Mesendoderm (in vitro differentiated cells): ENCODE measurements at regions not wholly inside any gene's neighbourhood (a gene's known extent, or its start where the extent isn't known, plus 50 kb on each side); places are given as distances from the start of the nearest gene placed in this dataset.

Experiments
- DNase-seq: peaks from one replicate; pipeline ENCODE4 v3.0.0; 2013
- H2AK5ac ChIP-seq: 2 replicates; pipeline ENCODE4 v1.6.1; 2013; ENCODE audit warnings: low read length, inconsistent platforms
- H2BK120ac ChIP-seq: 2 replicates; pipeline ENCODE4 v1.6.1; 2013; ENCODE audit warnings: low read depth, mild to moderate bottlenecking, low read length, moderate library complexity, mixed read lengths
- H2BK15ac ChIP-seq: replicated peaks from 2 replicates; pipeline ENCODE4 v1.6.1; 2013; ENCODE audit warnings: low read depth, mild to moderate bottlenecking, moderate library complexity
- H2BK5ac ChIP-seq: 2 replicates; pipeline ENCODE4 v1.6.1; 2013; ENCODE audit warnings: low read length, inconsistent platforms
- H3K18ac ChIP-seq: 2 replicates; pipeline ENCODE4 v1.6.1; 2013; ENCODE audit warnings: mild to moderate bottlenecking, low read length, mixed read lengths
- H3K23ac ChIP-seq: one replicate; pipeline ENCODE4 v1.6.1; 2013; ENCODE audit warnings: low read length
- H3K27ac ChIP-seq: 2 replicates; pipeline ENCODE4 v1.5.1; 2013; ENCODE audit warnings: low read depth, mild to moderate bottlenecking, inconsistent platforms, low read length, moderate library complexity
- H3K27me3 ChIP-seq: 2 replicates; pipeline ENCODE4 v1.6.1; 2013; ENCODE audit warnings: low read length, control low read depth, mild to moderate bottlenecking, inconsistent platforms; ENCODE audit not compliant: insufficient read depth, poor library complexity
- H3K36me3 ChIP-seq: 2 replicates; pipeline ENCODE4 v1.6.1; 2013; ENCODE audit warnings: low read length, inconsistent platforms; ENCODE audit not compliant: control insufficient read depth, insufficient read depth
- H3K4ac ChIP-seq: one replicate; pipeline ENCODE4 v1.6.1; 2013; ENCODE audit warnings: low read depth, mild to moderate bottlenecking, low read length, moderate library complexity
- H3K4me1 ChIP-seq: 2 replicates; pipeline ENCODE4 v1.6.1; 2013; ENCODE audit warnings: low read depth, low read length, inconsistent platforms; ENCODE audit not compliant: control insufficient read depth
- H3K4me2 ChIP-seq: 2 replicates; pipeline ENCODE4 v1.6.1; 2013; ENCODE audit warnings: low read length
- H3K4me3 ChIP-seq: 2 replicates; pipeline ENCODE4 v1.5.1; 2013; ENCODE audit warnings: mild to moderate bottlenecking, low read length
- H3K56ac ChIP-seq: one replicate; pipeline ENCODE4 v1.6.1; 2013; ENCODE audit warnings: low read length
- H3K79me1 ChIP-seq: 2 replicates; pipeline ENCODE4 v1.6.1; 2013; ENCODE audit warnings: low read length, inconsistent platforms
- H3K79me2 ChIP-seq: 2 replicates; pipeline ENCODE4 v1.6.1; 2013; ENCODE audit warnings: mild to moderate bottlenecking, low read length; ENCODE audit not compliant: control insufficient read depth, insufficient read depth
- H3K9ac ChIP-seq: 2 replicates; pipeline ENCODE4 v1.6.1; 2013; ENCODE audit warnings: low read length, inconsistent platforms
- H4K5ac ChIP-seq: one replicate; pipeline ENCODE4 v1.6.1; 2013; ENCODE audit warnings: low read length
- H4K8ac ChIP-seq: one replicate; pipeline ENCODE4 v1.6.1; 2013; ENCODE audit warnings: low read depth, mild to moderate bottlenecking, control low read depth, low read length, moderate library complexity
- WGBS: extraction: QIAGEN DNeasy Blood & Tissue Kit; methylation state at CpG from one replicate; pipeline ENCODE4 v1.1.7; 2013; ENCODE audit warnings: low lambda C conversion rate, missing lambda C conversion rate; ENCODE audit not compliant: insufficient coverage; ENCODE audit errors: extremely low coverage; 5-methylcytosine and 5-hydroxymethylcytosine counted together

DNA sequence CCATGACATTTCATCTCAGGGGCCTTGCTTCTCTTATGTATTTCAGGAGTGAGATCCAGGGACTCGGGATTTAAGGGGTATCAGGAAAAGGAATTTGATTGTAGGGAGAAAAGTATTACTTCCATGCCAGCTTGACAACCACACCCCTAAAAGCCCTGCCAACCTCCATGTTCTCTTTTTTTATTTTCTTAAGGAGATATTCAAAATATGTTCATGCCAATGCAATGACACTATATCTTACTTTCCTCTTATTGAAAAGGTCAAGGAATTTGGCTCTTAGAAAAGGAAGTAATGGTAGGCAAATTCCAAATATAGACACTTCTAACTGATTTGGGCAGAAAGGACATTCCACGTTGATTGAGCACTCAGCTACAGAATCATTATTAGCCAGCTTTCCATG lies 407.5 kb upstream of the NECTIN3 start:
- no CpG with 5 or more reads among the region's 2 CpGs for WGBS
- no peak overlapping the region for H3K4me2 ChIP-seq
- no peak overlapping the region for H3K18ac ChIP-seq
- no peaks in the 10 kb centered on the region for H3K79me1 ChIP-seq
- H3K36me3 ChIP-seq = no peaks in the 10 kb centered on the region
- no peaks in the 10 kb centered on the region for H3K79me2 ChIP-seq
- no peak overlapping the region for H3K23ac ChIP-seq
- no peak overlapping the region for H3K4ac ChIP-seq
- H2BK120ac ChIP-seq = no peak overlapping the region
- no peak overlapping the region for H3K4me3 ChIP-seq
- no peak overlapping the region for H3K9ac ChIP-seq
- no peaks in the 10 kb centered on the region for H3K4me1 ChIP-seq
- no peak overlapping the region for H3K56ac ChIP-seq
- H2BK5ac ChIP-seq = no peak overlapping the region
- H2BK15ac ChIP-seq = no peak overlapping the region
- no peak for DNase-seq
- H4K8ac ChIP-seq = no peak overlapping the region
- no peak overlapping the region for H4K5ac ChIP-seq
- no peaks in the 10 kb centered on the region for H3K27me3 ChIP-seq
- H2AK5ac ChIP-seq = no peak overlapping the region
- no peak overlapping the region for H3K27ac ChIP-seq

DNA sequence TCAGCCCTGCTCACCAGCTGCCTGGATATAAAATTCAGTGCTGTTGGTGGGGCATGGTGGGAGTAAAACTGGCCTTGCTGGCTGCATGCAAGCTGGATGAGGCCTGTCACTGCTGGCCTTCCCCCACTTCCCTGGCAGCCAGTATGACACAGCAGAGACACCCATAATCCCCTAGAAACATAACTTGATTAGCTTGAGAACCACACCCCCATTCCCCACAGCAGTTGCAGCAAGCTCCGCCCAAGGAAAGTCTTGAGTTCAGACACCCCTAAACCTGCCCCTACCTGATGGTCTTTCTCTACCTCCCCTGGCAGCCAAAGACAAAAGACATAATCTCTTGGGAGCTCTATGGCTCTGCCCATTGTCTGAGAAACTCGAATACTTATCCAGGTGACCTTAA lies 405.1 kb upstream of the NECTIN3 start:
- Histone ChIP-seq H2BK15ac (no peak overlapping the region), H3K9ac (no peak overlapping the region), H2BK5ac (no peak overlapping the region), H3K4me2 (no peak overlapping the region), H4K5ac (no peak overlapping the region), H3K18ac (no peak overlapping the region), H3K79me2 (no peaks in the 10 kb centered on the region), H2BK120ac (no peak overlapping the region), H3K79me1 (no peaks in the 10 kb centered on the region), H4K8ac (no peak overlapping the region), H3K56ac (no peak overlapping the region), H3K27me3 (no peaks in the 10 kb centered on the region), H3K36me3 (no peaks in the 10 kb centered on the region), H3K4ac (no peak overlapping the region), H3K4me1 (no peaks in the 10 kb centered on the region), H3K4me3 (no peak overlapping the region), H2AK5ac (no peak overlapping the region), H3K27ac (no peak overlapping the region), H3K23ac (no peak overlapping the region)
- no peak for DNase-seq
- no CpG with 5 or more reads among the region's 2 CpGs for WGBS

DNA sequence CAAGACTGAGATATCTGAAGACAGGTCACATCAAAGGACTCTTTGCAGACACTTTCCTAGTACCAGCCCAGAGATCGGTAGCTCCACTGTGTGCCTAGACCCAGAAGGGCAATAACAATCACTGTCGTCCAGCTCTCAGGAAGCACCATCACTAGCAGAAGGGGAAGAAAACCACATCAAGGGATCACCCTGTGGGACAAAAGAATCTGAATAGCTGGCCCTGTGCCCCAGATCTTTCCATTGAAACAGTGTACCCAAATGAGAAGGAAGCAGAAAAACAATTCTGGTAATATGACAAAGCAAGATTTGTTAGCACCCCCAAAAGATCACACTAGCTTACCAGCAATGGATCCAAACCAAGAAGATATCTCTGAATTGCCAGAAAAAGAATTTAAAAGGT lies 404.4 kb upstream of the NECTIN3 start:
- H3K27me3 ChIP-seq = no peaks in the 10 kb centered on the region
- H2BK5ac ChIP-seq = no peak overlapping the region
- H3K79me2 ChIP-seq = no peaks in the 10 kb centered on the region
- H2AK5ac ChIP-seq = no peak overlapping the region
- no CpG with 5 or more reads among the region's 2 CpGs for WGBS
- H3K23ac ChIP-seq = no peak overlapping the region
- no peak overlapping the region for H3K4me3 ChIP-seq
- H3K4me2 ChIP-seq = no peak overlapping the region
- no peak overlapping the region for H3K4ac ChIP-seq
- no peak overlapping the region for H4K5ac ChIP-seq
- H3K79me1 ChIP-seq = no peaks in the 10 kb centered on the region
- H4K8ac ChIP-seq = no peak overlapping the region
- no peaks in the 10 kb centered on the region for H3K4me1 ChIP-seq
- no peak overlapping the region for H3K9ac ChIP-seq
- no peaks in the 10 kb centered on the region for H3K36me3 ChIP-seq
- no peak overlapping the region for H3K56ac ChIP-seq
- no peak overlapping the region for H2BK15ac ChIP-seq
- no peak overlapping the region for H3K27ac ChIP-seq
- DNase-seq = no peak
- H2BK120ac ChIP-seq = no peak overlapping the region
- no peak overlapping the region for H3K18ac ChIP-seq

DNA sequence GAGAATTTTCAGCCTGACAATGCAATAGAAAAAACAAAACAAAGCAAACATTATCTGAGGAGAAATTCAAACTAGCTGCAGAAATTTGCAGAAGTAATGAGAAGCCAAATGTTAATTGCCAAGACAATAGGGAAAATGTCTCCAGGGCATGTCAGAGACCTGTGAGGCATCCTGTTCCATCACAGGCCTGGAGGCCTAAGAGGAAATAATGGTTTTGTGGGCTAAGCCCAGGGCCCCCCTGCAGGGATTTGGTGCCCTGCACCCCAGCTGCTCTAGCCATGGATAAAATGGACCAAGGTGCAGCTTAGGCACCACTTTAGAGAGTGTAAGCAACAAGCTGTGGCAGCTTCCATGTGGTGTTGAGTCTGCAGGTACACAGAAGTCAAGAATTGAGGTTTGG lies 401.2 kb upstream of the NECTIN3 start:
- no peak overlapping the region for H3K27ac ChIP-seq
- no peaks in the 10 kb centered on the region for H3K79me2 ChIP-seq
- no peak overlapping the region for H4K5ac ChIP-seq
- H4K8ac ChIP-seq = no peak overlapping the region
- H3K27me3 ChIP-seq = no peaks in the 10 kb centered on the region
- H3K9ac ChIP-seq = no peak overlapping the region
- no peak overlapping the region for H2AK5ac ChIP-seq
- no peak overlapping the region for H3K18ac ChIP-seq
- no peak overlapping the region for H2BK5ac ChIP-seq
- H3K4ac ChIP-seq = no peak overlapping the region
- H2BK15ac ChIP-seq = no peak overlapping the region
- DNase-seq = no peak
- H3K79me1 ChIP-seq = no peaks in the 10 kb centered on the region
- H3K4me1 ChIP-seq = no peaks in the 10 kb centered on the region
- no peak overlapping the region for H3K56ac ChIP-seq
- no peak overlapping the region for H3K23ac ChIP-seq
- no peak overlapping the region for H3K4me3 ChIP-seq
- no peak overlapping the region for H3K4me2 ChIP-seq
- no peak overlapping the region for H2BK120ac ChIP-seq
- H3K36me3 ChIP-seq = no peaks in the 10 kb centered on the region

DNA sequence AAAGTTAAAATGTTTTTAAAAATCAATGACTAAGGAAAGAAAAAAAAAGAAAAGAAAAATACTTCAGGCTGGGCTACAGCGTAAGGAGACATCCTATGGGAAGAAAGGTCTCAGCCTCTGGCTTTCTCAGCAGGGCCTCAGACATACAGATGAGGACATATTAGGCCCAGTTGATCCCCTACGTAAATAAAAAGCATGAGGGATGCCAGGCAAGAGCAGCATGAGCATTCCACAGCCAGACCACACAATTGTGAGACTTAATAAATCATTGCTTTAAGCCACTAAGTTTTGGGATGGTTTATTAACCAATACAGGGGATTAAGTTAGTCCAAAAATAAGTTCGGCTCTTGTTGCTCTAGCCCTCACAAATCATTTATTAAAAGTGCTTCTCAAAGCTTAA lies 394.1 kb upstream of the NECTIN3 start:
- Histone ChIP-seq H3K4me1 (no peaks in the 10 kb centered on the region), H3K27ac (no peak overlapping the region), H4K5ac (no peak overlapping the region), H2BK5ac (no peak overlapping the region), H3K56ac (no peak overlapping the region), H2BK15ac (no peak overlapping the region), H3K79me2 (no peaks in the 10 kb centered on the region), H2BK120ac (no peak overlapping the region), H3K9ac (no peak overlapping the region), H3K23ac (no peak overlapping the region), H4K8ac (no peak overlapping the region), H3K79me1 (no peaks in the 10 kb centered on the region), H2AK5ac (no peak overlapping the region), H3K4me3 (no peak overlapping the region), H3K36me3 (no peaks in the 10 kb centered on the region), H3K27me3 (no peaks in the 10 kb centered on the region), H3K4ac (no peak overlapping the region), H3K18ac (no peak overlapping the region), H3K4me2 (no peak overlapping the region)
- DNase-seq = no peak
- no CpG with 5 or more reads among the region's 3 CpGs for WGBS

DNA sequence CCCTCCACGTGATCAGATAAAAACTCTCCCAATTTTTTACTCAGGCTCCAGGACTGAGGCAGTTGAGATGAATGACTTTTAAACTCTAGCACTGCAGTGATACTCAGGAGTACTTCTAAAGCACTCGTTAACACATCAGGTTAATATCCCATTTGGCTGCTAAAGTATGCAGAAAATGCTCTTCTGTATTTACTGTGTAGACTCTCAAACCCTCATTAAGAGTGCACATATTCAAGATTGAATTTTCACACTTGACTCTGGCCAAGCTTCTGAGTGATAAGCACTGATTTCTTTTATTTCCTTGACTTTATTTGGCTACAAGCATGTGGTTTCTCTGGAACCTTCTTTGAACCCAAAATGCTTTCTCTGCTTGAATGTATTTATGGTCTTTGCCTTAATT lies 392.3 kb upstream of the NECTIN3 start:
- Histone ChIP-seq H3K56ac (no peak overlapping the region), H4K8ac (no peak overlapping the region), H3K4ac (no peak overlapping the region), H2BK120ac (no peak overlapping the region), H3K4me1 (no peaks in the 10 kb centered on the region), H3K23ac (no peak overlapping the region), H3K27ac (no peak overlapping the region), H3K79me2 (no peaks in the 10 kb centered on the region), H2BK5ac (no peak overlapping the region), H4K5ac (no peak overlapping the region), H3K4me3 (no peak overlapping the region), H3K18ac (no peak overlapping the region), H2BK15ac (no peak overlapping the region), H2AK5ac (no peak overlapping the region), H3K9ac (no peak overlapping the region), H3K79me1 (no peaks in the 10 kb centered on the region), H3K4me2 (no peak overlapping the region), H3K27me3 (no peaks in the 10 kb centered on the region), H3K36me3 (no peaks in the 10 kb centered on the region)
- WGBS = no CpG with 5 or more reads among the region's 2 CpGs
- DNase-seq = peak; percentile 13
